ENCODE measurements at regions not wholly inside any gene's neighbourhood (a gene's known extent, or its start where the extent isn't known, plus 50 kb on each side); places are given as distances from the start of the nearest gene placed in this dataset.

GRCh38 chr7:98691619-98692018 lies 74.5 kb downstream of the NPTX2 start:
- ChIA-PET CTCF (no interaction called here), RAD21 (ENCODE audit: low non-redundant PET in 1 of 2, low total read pairs in 2 of 2, uncharacterized antibody in 2 of 2, unreplicated experiment in 2 of 2) (no interaction called here), POLR2A (no interaction called here)
- Histone ChIP-seq H2AFZ (ENCODE audit: low read depth, low read length, poor library complexity, severe bottlenecking) (no peak overlapping the region), H3K9ac (ENCODE audit: low read length) (no peak overlapping the region), H3K4me1 (ENCODE audit: control insufficient read depth in 1 of 2, insufficient read depth in 2 of 2, low read length in 2 of 2) (no peaks in the 10 kb centered on the region), H3K27ac (ENCODE audit: low read depth, low read length) (no peak overlapping the region), H3K36me3 (ENCODE audit: control insufficient read depth in 1 of 2, insufficient read depth in 2 of 2, low read length in 2 of 2) (no peaks in the 10 kb centered on the region), H3K9me2 (ENCODE audit: insufficient read depth) (no peaks in the 10 kb centered on the region), H3K4me3 (replicated peaks in 1 of 2; ENCODE audit: low read depth in 1 of 2, low read length in 2 of 2) (no peak overlapping the region), H4K20me1 (ENCODE audit: insufficient read depth) (no peaks in the 10 kb centered on the region), H3K9me3 (ENCODE audit: control insufficient read depth in 1 of 2, insufficient read depth in 1 of 2, low read depth in 1 of 2, low read length in 2 of 2) (peaks cover 0 to 6% of the 10 kb centered on the region in 2 experiments; a peak in 1 of 4 replicates), H3K27me3 (ENCODE audit: insufficient read depth, low read length) (no peaks in the 10 kb centered on the region; the same call in 1 of the 2 replicates), H3K79me2 (ENCODE audit: insufficient read depth, low read length) (no peaks in the 10 kb centered on the region), H3K4me2 (ENCODE audit: low read length) (no peak overlapping the region)
- no peak for DNase-seq (ENCODE audit: low read depth, low spot score)
- TF ChIP-seq ATF3 (IDR thresholded peaks at IDR 0.05) (no peak), ZBTB33 (IDR thresholded peaks at IDR 0.05; ENCODE audit: extremely low read depth, insufficient replicate concordance, low read length) (no peak), SRF (IDR thresholded peaks at IDR 0.05; ENCODE audit: low read depth) (no peak), SP1 (IDR thresholded peaks at IDR 0.05; ENCODE audit: low read depth) (no peak), YY1 (IDR thresholded peaks at IDR 0.05; ENCODE audit: extremely low read depth, insufficient replicate concordance, low read depth, low read length) (no peak), EGR1 (IDR thresholded peaks at IDR 0.05; ENCODE audit: low read depth) (no peak), EZH2phosphoT487 (IDR thresholded peaks at IDR 0.05; ENCODE audit: borderline replicate concordance) (no peak)
- no peak for ATAC-seq
- intact Hi-C loops (cut with micrococcal nuclease), result no loop called here
- BruUV-seq (replicated peaks), result no TSS peak

DNA sequence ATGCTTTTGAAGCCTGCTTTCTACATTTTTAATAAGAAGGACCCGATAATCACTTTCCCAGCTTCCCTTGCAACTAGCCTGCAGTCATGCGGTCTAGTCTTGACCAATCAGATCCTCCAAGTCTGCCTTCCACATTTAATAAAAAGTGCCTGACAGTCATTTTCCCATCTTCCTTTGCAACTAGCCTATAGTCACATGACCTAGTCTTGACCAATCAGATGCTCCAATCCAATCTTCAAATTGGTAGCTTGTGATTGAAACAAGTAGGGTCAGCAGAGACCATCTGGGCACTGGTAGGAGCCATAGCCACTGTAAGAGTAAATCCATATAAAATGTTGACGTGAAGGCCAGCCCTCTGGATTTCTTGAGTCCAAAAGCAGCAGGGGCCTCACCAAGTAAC lies 80.0 kb downstream of the NPTX2 start:
- Histone ChIP-seq H3K27me3 (ENCODE audit: insufficient read depth, low read length) (0 out of 2 replicates have a peak, but pooled peaks cover 3% of the 10 kb centered on the region), H3K36me3 (ENCODE audit: control insufficient read depth in 1 of 2, insufficient read depth in 2 of 2, low read length in 2 of 2) (no peaks in the 10 kb centered on the region), H3K79me2 (ENCODE audit: insufficient read depth, low read length) (no peaks in the 10 kb centered on the region), H3K27ac (ENCODE audit: low read depth, low read length) (no peak overlapping the region), H3K9ac (ENCODE audit: low read length) (no peak overlapping the region), H3K9me3 (ENCODE audit: control insufficient read depth in 1 of 2, insufficient read depth in 1 of 2, low read depth in 1 of 2, low read length in 2 of 2) (0 out of 4 replicates have a peak, but pooled peaks cover 0 to 2% of the 10 kb centered on the region in 2 experiments), H3K4me2 (ENCODE audit: low read length) (no peak overlapping the region), H3K4me1 (ENCODE audit: control insufficient read depth in 1 of 2, insufficient read depth in 2 of 2, low read length in 2 of 2) (no peaks in the 10 kb centered on the region), H3K4me3 (replicated peaks in 1 of 2; ENCODE audit: low read depth in 1 of 2, low read length in 2 of 2) (no peak overlapping the region), H3K9me2 (ENCODE audit: insufficient read depth) (no peaks in the 10 kb centered on the region), H2AFZ (ENCODE audit: low read depth, low read length, poor library complexity, severe bottlenecking) (no peak overlapping the region), H4K20me1 (ENCODE audit: insufficient read depth) (no peaks in the 10 kb centered on the region)
- ChIA-PET CTCF (no interaction called here), RAD21 (ENCODE audit: low non-redundant PET in 1 of 2, low total read pairs in 2 of 2, uncharacterized antibody in 2 of 2, unreplicated experiment in 2 of 2) (no interaction called here), POLR2A (no interaction called here)
- intact Hi-C loops (cut with micrococcal nuclease), result no loop called here
- no peak for TF ChIP-seq TCF7L2 (IDR thresholded peaks at IDR 0.05; ENCODE audit: borderline replicate concordance, extremely low read depth, insufficient read depth, insufficient read length)
- DNase-seq (ENCODE audit: low read depth, low spot score) (no peak), ATAC-seq (no peak)
- no TSS peak for BruUV-seq (replicated peaks)

Data from HCT116 (cell line).